ENCODE measurements at regions not wholly inside any gene's neighbourhood (a gene's known extent, or its start where the extent isn't known, plus 50 kb on each side); places are given as distances from the start of the nearest gene placed in this dataset.

- TF ChIP-seq POLR2AphosphoS5 (IDR thresholded peaks at IDR 0.05; ENCODE audit: low read depth) (no peak), SPI1 (IDR thresholded peaks at IDR 0.05; ENCODE audit: borderline replicate concordance, low read depth) (no peak), REST (IDR thresholded peaks at IDR 0.05; ENCODE audit: insufficient replicate concordance, low read depth) (no peak), CTCF (IDR thresholded peaks at IDR 0.05; ENCODE audit: insufficient read depth, low read length) (no peak), GABPA (IDR thresholded peaks at IDR 0.05; ENCODE audit: low read depth) (no peak)
- DNase-seq (ENCODE audit: low read depth in 1 of 2, low spot score in 1 of 2), result no peak
- Histone ChIP-seq H3K27me3 (ENCODE audit: insufficient read depth, poor library complexity, severe bottlenecking) (no peaks in the 10 kb centered on the region), H3K27ac (replicated peaks) (no peak overlapping the region), H3K4me3 (replicated peaks; ENCODE audit: insufficient read depth, low read length) (no peak overlapping the region)
These were observed 1045.9 kb downstream of the MCTP2 start for GRCh38 chr15:95277266-95277665.

DNA sequence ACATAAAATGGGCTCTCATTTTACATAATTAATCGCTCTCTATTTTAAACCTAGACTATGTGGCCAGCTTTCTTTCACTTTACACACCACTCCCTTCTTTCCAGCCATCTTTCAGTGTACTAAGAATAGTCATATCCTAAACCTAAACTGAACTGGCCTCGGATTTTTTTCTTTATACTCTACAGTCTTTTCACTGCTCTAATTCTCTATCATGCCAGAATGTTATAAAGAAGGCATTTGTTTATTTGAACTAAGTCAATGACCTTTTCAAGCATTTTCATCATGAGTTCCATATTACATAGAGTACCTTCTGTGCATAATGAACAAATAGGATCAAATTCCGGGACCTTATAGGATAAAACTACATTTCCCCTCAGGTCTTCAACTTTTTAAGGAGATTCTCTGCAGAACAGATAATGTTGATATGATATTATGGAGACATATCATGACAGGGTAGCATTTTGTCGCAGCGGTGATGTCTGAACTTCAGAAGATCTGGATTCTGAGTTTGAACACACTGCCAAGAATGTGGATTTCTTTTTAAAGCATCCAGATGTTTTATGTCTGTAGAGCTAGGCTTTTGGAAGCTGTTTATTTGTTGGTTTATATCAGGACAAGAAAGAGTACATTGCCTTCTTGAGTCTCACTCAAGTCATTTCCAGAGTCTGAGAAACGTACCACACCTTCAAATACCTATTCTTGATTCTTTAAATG is 1047.3 kb downstream of the MCTP2 start:
- no peak overlapping the region for H3K4me3 ChIP-seq (replicated peaks; ENCODE audit: insufficient read depth, low read length)
- no peak overlapping the region for H3K27ac ChIP-seq (replicated peaks)
- TF ChIP-seq POLR2AphosphoS5 (IDR thresholded peaks at IDR 0.05; ENCODE audit: low read depth) (no peak), GABPA (IDR thresholded peaks at IDR 0.05; ENCODE audit: low read depth) (no peak), REST (IDR thresholded peaks at IDR 0.05; ENCODE audit: insufficient replicate concordance, low read depth) (no peak), CTCF (IDR thresholded peaks at IDR 0.05; ENCODE audit: insufficient read depth, low read length) (no peak), SPI1 (IDR thresholded peaks at IDR 0.05; ENCODE audit: borderline replicate concordance, low read depth) (no peak)
- DNase-seq (ENCODE audit: low read depth in 1 of 2, low spot score in 1 of 2), result no peak
- H3K27me3 ChIP-seq (ENCODE audit: insufficient read depth, poor library complexity, severe bottlenecking), result no peaks in the 10 kb centered on the region

- H3K27ac ChIP-seq (replicated peaks), result no peak overlapping the region
- H3K4me3 ChIP-seq (replicated peaks; ENCODE audit: insufficient read depth, low read length), result no peak overlapping the region
- no peaks in the 10 kb centered on the region for H3K27me3 ChIP-seq (ENCODE audit: insufficient read depth, poor library complexity, severe bottlenecking)
- no peak for DNase-seq (ENCODE audit: low read depth in 1 of 2, low spot score in 1 of 2)
- no peak for TF ChIP-seq REST (IDR thresholded peaks at IDR 0.05; ENCODE audit: insufficient replicate concordance, low read depth)
- no peak for TF ChIP-seq GABPA (IDR thresholded peaks at IDR 0.05; ENCODE audit: low read depth)
- no peak for TF ChIP-seq POLR2AphosphoS5 (IDR thresholded peaks at IDR 0.05; ENCODE audit: low read depth)
- TF ChIP-seq CTCF (IDR thresholded peaks at IDR 0.05; ENCODE audit: insufficient read depth, low read length), result no peak
- TF ChIP-seq SPI1 (IDR thresholded peaks at IDR 0.05; ENCODE audit: borderline replicate concordance, low read depth), result no peak
These were observed 1048.1 kb downstream of the MCTP2 start for GRCh38 chr15:95279277-95280019.
